Dermis blood vessel endothelial cell (primary cell): ENCODE measurements at regions not wholly inside any gene's neighbourhood (a gene's known extent, or its start where the extent isn't known, plus 50 kb on each side); places are given as distances from the start of the nearest gene placed in this dataset.

Experiments
- DNase-seq: peaks from one replicate; pipeline ENCODE4 v3.0.0; 2010

GRCh38 chr2:173649527-173650219 is 295.0 kb downstream of the CDCA7 start:
- no peak for DNase-seq

DNA sequence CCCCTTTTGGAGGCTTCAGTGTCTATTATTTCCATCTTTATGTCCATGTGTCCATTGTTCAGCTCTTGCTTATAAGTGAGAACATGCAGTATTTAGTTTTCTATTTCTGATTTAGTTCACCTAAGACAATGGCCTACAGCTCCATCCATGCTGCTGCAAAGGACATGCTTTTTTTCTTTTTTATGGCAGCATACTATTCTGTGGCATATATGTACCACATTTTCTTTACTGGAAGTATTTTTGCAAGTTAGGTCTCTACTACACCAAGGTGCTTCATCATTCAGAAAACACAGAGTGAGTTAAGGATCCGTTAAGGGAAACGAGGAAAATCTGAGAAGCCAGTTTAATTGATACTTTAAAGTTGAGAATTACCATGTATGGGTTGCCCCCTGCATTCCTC is 297.2 kb downstream of the CDCA7 start:
- DNase-seq, result no peak

DNA sequence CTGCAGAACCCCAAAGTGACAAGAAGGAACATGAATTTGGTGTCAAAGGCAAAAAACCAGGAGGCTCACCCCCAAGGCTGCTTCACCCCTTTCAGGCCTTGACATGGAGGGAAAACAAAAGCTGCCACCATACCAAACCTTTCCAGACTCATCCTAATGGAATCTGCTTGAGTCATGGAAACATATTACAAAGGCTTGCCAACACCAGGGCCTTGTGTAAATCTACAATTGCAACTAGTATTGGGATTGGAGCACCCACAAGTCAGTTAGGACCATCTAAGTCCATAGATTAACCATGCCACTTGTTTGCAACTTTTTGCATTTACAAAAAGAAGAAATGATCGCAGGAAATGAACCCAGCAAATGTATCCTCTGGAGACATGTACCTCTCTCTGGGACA is 297.6 kb downstream of the CDCA7 start:
- DNase-seq, result peak; percentile 15

DNA sequence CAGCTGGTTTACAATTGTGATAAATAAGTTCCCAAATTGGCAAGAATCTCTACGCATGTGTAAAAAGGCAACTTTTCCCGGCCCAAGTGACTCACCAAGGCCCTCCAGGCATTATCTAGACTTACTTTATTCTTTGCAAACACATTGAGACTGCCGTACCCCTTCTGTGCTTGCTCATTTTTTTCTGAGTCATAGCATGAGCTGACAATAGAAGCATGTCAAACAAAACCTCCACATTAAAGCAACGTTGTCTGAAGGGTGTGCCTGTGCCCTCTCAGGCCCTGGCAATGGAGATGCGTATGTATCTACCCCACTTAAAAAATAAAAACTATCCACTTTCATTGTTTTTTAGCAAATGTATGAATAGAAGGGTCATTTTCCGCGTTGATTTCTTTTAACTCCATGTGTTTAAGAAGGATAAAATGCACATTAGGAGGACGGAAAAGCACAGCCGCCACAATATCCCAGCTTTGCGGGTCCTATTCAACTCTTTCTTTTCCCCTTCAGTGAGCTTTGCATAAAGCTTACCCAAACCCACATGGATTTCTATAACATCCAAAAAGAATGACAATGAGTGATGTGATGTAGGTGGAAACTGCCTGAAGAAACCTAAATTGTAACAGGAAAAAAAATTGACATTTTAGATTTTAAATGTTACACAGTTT is 298.2 kb downstream of the CDCA7 start:
- peak; percentile 62 for DNase-seq

- DNase-seq, result no peak
Observed at GRCh38 chr2:173653432-173653805, 298.7 kb downstream of the CDCA7 start.

GRCh38 chr2:173654161-173654895 is 299.7 kb downstream of the CDCA7 start:
- no peak for DNase-seq

DNA sequence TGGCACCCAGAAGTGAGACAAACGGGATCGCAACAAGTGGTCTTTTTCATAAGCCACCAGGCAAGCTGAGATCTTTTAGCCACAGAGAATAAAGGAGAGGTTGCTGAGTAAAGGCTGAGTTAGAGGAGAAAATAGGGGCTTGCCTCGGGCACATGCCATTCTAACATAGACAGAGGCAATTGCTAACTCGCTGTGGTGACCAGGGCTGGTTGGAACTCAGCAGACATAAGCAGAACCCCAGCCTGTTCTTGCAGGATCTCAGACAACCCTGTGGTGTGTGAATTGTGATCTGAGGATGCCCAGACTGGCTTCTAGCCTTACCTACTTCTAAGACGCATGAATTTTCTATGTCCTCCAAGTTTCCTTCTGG is 300.2 kb downstream of the CDCA7 start:
- no peak for DNase-seq

GRCh38 chr2:173656086-173656485 is 301.4 kb downstream of the CDCA7 start:
- no peak for DNase-seq

DNA sequence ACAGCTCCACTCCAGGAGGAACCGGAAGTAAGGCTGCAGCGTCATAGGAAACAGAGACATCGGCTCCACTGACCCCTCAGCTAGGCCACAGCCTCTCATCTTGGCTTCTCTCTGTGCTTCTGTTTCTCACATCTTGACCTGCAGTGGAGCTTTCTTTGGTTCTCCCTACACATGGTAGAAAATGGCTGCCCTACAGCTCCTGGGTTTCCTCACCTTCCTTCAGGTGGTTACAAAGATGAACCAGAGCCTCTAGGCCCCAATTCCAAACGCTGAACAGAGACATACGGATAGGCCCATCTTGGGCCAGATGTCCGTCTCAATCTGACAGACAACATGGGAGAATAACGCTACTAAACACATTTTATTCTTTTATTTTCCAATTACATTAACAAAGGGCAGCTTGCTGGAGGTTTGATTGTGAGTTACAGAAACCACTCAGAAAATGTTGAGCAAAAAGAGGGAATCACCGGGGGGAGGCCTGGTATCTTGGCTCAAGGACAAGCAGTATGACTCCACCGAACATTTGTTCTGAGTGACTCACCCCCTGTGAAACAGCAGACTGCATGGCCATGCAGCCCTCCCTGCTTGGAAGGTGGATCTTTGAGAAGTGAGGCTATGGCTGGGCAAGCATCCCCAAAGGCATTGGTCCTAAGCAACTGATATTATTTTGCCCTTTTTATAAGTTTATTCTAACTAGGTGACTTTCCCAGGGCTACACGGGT is 303.5 kb downstream of the CDCA7 start:
- peak; percentile 34 for DNase-seq

DNA sequence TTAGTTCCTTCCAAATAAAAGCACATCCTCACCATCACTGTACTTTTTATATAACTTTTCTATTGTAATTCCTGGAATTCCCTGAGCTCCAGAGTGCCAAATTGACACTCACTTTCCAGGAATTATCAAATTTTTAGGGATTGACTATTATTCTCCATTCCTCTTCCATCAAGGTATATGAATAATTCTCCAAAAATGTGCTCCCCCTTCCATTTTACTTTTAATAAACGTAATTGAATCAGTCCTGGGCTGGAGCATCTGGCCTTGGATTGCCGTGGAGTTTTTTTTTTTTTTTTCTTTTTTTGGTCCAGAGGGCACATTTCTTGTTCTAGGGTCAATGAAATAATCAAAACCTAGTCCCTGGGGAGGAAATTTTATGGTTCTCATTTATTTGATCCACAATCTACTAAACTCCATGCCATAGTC is 304.3 kb downstream of the CDCA7 start:
- DNase-seq, result no peak

GRCh38 chr2:173659509-173659908 is 304.8 kb downstream of the CDCA7 start:
- no peak for DNase-seq

DNA sequence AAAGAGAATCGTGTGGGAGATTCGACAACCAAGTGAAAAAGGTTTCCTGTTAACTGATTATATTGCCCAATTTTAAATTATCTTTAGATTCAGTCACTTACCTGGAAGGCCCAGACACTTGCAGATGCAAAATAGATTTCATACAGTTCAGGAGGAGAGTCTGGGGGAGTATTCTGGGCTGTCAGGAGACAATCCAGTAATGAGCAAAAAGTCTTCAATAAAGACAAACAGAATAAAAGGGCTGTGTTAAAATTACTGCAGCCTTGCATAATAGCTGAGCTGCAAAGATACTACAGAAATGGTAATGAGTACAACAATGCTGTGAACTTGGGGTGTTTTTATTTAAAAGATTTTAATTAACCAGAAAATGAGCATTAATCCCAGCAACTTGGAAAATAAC is 303.6 kb downstream of the SP3 start:
- no peak for DNase-seq

DNA sequence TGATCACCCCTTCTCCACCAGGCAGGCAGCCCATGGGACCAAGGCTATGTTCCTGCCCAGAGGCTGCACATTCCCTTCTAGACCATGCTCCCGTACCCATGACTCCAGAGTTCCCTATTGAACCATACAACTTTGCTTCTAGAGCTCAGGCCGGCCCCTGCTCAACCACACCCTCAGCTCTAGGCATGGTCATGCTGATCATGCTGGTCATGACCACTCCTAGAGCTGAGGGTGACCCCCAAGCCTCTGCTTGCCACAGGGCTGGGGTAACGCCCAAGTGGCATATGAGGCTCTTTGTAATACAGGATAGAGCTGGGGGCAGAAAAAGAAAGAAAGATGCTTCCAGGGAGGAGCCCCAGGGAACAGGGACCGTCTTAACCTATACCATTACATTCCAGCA is 301.8 kb downstream of the SP3 start:
- no peak for DNase-seq

DNA sequence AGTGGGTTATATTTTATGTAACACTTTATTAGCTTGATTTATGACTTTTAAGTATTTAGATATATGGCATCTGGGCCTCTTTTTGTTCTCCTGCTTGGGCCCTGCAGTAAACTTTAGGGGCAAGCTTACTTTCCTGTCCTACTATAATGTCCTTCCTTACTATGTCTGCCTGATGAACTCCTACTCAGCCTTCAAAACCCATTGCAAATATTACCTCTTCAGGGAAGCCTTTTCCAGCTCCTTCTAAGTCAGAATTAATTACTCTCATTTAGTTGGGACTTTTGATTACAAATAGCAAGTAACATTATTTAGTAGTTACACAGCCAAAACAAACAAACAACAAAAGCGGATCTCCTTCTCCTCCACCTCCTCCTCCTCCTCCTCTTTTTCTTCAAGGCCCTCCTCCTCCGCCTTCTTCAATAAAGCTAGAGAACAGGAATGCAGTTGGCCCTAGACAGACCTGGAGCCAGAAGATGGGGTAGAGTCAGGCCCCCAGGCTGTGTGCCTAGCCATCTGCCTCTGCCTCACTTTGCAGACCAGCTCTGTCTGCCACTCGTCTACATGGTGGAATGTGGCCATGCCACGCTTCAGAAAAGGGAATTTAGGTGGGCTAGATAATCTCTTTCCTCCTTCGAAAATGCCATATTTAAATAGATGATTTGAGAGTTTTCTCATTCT is 301.2 kb downstream of the SP3 start:
- DNase-seq, result no peak

- DNase-seq, result no peak
Observed at GRCh38 chr2:173664513-173664910, 300.7 kb downstream of the SP3 start.

DNA sequence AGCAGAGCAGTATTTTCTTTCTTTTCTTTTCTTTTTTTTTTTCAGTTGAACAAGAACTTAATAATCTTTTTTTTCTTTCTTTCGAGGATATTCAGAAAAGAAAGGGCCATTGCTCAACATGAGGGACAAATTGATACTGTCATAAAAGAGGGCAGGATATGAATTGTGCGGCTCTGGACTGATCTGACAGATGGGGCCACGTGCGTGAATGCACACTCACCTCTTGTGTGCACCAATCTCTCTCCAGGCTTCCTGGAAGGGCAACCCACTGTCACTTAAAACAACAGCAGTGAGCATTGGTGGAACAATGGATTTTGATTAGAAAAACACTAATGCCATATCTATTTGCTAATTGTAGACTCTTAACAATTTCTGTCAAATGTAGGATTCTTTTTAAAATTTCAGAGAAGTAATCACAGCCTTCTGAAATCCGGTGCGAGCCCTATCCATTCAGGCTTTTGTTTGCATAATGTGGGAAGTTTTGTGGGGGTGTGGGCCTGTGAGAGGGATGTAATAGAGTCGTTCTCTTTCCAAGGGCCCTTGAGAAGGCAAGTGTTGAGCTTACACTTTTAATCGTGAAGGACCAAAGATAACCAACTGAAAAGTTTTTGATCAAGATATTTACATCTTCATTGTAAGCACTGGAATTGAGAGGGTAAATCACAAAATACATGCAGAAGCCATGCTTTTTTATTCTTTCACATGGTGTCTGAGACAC is 298.8 kb downstream of the SP3 start:
- DNase-seq, result no peak

GRCh38 chr2:173667014-173667413 is 298.2 kb downstream of the SP3 start:
- DNase-seq, result no peak

- peak; percentile 2 for DNase-seq
Observed at GRCh38 chr2:173667415-173667814, 297.8 kb downstream of the SP3 start.

DNA sequence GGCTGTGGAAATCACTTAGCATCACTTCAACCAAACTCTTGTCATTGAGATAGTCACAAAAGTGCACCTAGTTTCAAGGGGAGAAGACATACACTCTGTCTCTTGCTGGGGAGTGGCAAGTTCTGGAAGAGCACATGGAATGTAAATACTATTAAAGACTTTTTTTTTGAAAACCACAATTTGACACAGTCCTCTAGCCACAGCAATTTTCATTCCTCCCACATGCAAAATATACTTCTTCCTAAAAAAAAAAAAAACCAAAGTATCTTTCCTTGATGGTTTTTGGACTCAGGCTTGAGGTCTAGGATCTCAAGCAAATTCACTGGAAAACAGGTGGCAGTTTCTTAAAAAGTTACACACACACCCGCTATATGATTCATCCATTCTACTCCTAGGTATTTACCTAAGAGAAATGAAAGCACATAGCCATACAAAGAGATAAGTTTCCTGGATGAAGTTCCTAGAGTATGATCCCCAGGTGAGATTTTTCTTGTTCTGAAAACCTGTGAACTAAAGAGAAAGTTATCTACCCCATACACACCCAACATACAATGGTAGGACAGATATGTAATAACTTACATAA is 295.8 kb downstream of the SP3 start:
- DNase-seq, result no peak

DNA sequence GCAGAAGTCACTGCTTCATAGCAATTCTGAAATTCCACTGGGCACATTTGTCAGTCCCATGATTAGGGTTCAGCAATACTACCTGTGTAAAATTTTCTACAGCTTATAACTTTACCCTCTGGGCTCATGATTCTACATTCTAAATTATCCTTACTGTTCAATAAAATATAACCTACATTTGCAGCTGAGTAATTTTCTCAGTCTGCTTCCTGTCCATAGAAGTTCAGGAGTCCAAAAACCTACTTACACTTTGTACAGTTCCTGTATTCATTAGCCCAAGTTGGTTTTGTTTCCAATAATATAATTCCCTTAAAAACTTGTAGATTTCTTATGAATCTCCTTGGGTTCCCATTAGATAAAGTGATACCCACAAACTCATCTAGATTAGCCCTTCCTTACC is 295.3 kb downstream of the SP3 start:
- DNase-seq, result no peak

- no peak for DNase-seq
Observed at GRCh38 chr2:173672573-173673340, 292.4 kb downstream of the SP3 start.
